GM23248 (cell line): ENCODE measurements at regions not wholly inside any gene's neighbourhood (a gene's known extent, or its start where the extent isn't known, plus 50 kb on each side); places are given as distances from the start of the nearest gene placed in this dataset.

Source experiments
- DNase-seq: peaks from one replicate; pipeline ENCODE4 v3.0.0-alpha.2; 2015
- H2AFZ ChIP-seq: fragments of 200-600 bp; sonication (generic); 2 replicates; pipeline ENCODE4 v1.6.1; 2016; ENCODE audit warnings: antibody characterized with exemption
- H3F3A ChIP-seq: fragments of 200-600 bp; sonication (generic); 2 replicates; pipeline ENCODE4 v1.6.1; 2016; ENCODE audit warnings: mild to moderate bottlenecking, antibody characterized with exemption, mixed run types; ENCODE audit not compliant: insufficient read depth
- H3K27ac ChIP-seq: fragments of 200-600 bp; sonication (generic); 2 replicates; pipeline ENCODE4 v1.5.1; 2016; ENCODE audit warnings: mild to moderate bottlenecking
- H3K27me3 ChIP-seq: fragments of 200-600 bp; sonication (generic); replicated peaks from 2 replicates; pipeline ENCODE4 v1.6.1; 2016; ENCODE audit warnings: mild to moderate bottlenecking; ENCODE audit not compliant: insufficient read depth
- H3K36me3 ChIP-seq: fragments of 200-600 bp; sonication (generic); 2 replicates; pipeline ENCODE4 v1.6.1; 2016; ENCODE audit warnings: low read depth, mild to moderate bottlenecking
- H3K4me1 ChIP-seq: fragments of 200-600 bp; sonication (generic); 2 replicates; pipeline ENCODE4 v1.6.1; 2016; ENCODE audit warnings: mild to moderate bottlenecking; ENCODE audit not compliant: insufficient read depth
- H3K4me2 ChIP-seq: fragments of 200-600 bp; sonication (generic); one replicate; pipeline ENCODE4 v1.6.1; 2016; ENCODE audit warnings: mild to moderate bottlenecking; ENCODE audit not compliant: unreplicated experiment
- H3K4me3 ChIP-seq: fragments of 200-600 bp; sonication (generic); 2 replicates; pipeline ENCODE4 v1.5.1; 2016; ENCODE audit warnings: mild to moderate bottlenecking
- H3K79me2 ChIP-seq: fragments of 200-600 bp; sonication (generic); 2 replicates; pipeline ENCODE4 v1.6.1; 2016; ENCODE audit warnings: mild to moderate bottlenecking; ENCODE audit not compliant: insufficient read depth
- H3K9ac ChIP-seq: fragments of 200-600 bp; sonication (generic); 2 replicates; pipeline ENCODE4 v1.6.1; 2016; ENCODE audit warnings: mild to moderate bottlenecking
- H3K9me2 ChIP-seq: fragments of 200-600 bp; sonication (generic); 2 replicates; pipeline ENCODE4 v1.6.1; 2016; ENCODE audit warnings: mixed run types, mild to moderate bottlenecking, moderate library complexity; ENCODE audit not compliant: insufficient read depth
- H3K9me3 ChIP-seq: fragments of 200-600 bp; sonication (generic); one replicate; pipeline ENCODE4 v1.6.1; 2017; ENCODE audit warnings: low read depth
- H4K20me1 ChIP-seq: fragments of 200-600 bp; sonication (generic); 2 replicates; pipeline ENCODE4 v1.6.0; 2016; ENCODE audit not compliant: insufficient read depth
- EZH2 ChIP-seq: fragments of 200-600 bp; sonication (generic); IDR thresholded peaks from 2 replicates; pipeline ENCODE4 v1.6.1; 2018; ENCODE audit warnings: antibody characterized with exemption, mild to moderate bottlenecking; ENCODE audit not compliant: insufficient read depth, poor library complexity, severe bottlenecking
- EZH2phosphoT487 ChIP-seq: fragments of 200-600 bp; sonication (generic); IDR thresholded peaks from 2 replicates; pipeline ENCODE4 v1.6.1; 2018; ENCODE audit warnings: antibody characterized with exemption, moderate library complexity, mild to moderate bottlenecking, low read depth; ENCODE audit not compliant: insufficient read depth
- WGBS, 2 experiments: methylation state at CpG; one replicate each; pipeline ENCODE4 v1.1.6; 2015 to 2017; ENCODE audit warnings: low lambda C conversion rate in 2 of 2, low coverage in 1 of 2; ENCODE audit errors: missing lambda C conversion rate in 2 of 2; 5-methylcytosine and 5-hydroxymethylcytosine counted together
- in situ Hi-C: fragments of 300-500 bp; cut with MboI; formaldehyde crosslinking; loops from 2 replicates; pipeline ENCODE4 v1.15.0; 2020

GRCh38 chr4:11857881-11858280 lies 429.2 kb upstream of the HS3ST1 start:
- H3K9me3 ChIP-seq = no peaks in the 10 kb centered on the region
- TF ChIP-seq EZH2phosphoT487 (no peak), EZH2 (no peak)

GRCh38 chr4:11847167-11847566 lies 418.5 kb upstream of the HS3ST1 start:
- Histone ChIP-seq H3K27me3 (no peaks in the 10 kb centered on the region), H3K4me2 (no peak overlapping the region), H4K20me1 (no peaks in the 10 kb centered on the region), H3K9ac (no peak overlapping the region), H2AFZ (no peak overlapping the region), H3K4me1 (no peaks in the 10 kb centered on the region), H3F3A (no peaks in the 10 kb centered on the region), H3K27ac (no peak overlapping the region), H3K4me3 (no peak overlapping the region), H3K9me3 (no peaks in the 10 kb centered on the region), H3K9me2 (no peaks in the 10 kb centered on the region), H3K36me3 (no peaks in the 10 kb centered on the region), H3K79me2 (no peaks in the 10 kb centered on the region)
- 12 to 14% methylated on average over 4 of the region's 4 CpGs for WGBS, 2 experiments
- TF ChIP-seq EZH2phosphoT487 (no peak), EZH2 (no peak)
- DNase-seq = no peak
- in situ Hi-C loops = no loop called here

More at GRCh38 chr4:11857881-11858280, 429.2 kb upstream of the HS3ST1 start:
- H3K4me2 ChIP-seq = no peak overlapping the region
- in situ Hi-C loops = no loop called here
- no peaks in the 10 kb centered on the region for H3K4me1 ChIP-seq
- H3K9me2 ChIP-seq = no peaks in the 10 kb centered on the region
- no peaks in the 10 kb centered on the region for H3F3A ChIP-seq
- DNase-seq = no peak
- H4K20me1 ChIP-seq = no peaks in the 10 kb centered on the region
- H3K9ac ChIP-seq = no peak overlapping the region
- no peaks in the 10 kb centered on the region for H3K79me2 ChIP-seq
- no peak overlapping the region for H3K27ac ChIP-seq
- H3K27me3 ChIP-seq = no peaks in the 10 kb centered on the region
- no peak overlapping the region for H3K4me3 ChIP-seq
- H2AFZ ChIP-seq = no peak overlapping the region
- no peaks in the 10 kb centered on the region for H3K36me3 ChIP-seq

GRCh38 chr4:11843927-11844326 lies 415.2 kb upstream of the HS3ST1 start:
- no peaks in the 10 kb centered on the region for H3K4me1 ChIP-seq
- no peaks in the 10 kb centered on the region for H3K79me2 ChIP-seq
- no peaks in the 10 kb centered on the region for H4K20me1 ChIP-seq
- no peak overlapping the region for H2AFZ ChIP-seq
- H3K36me3 ChIP-seq = no peaks in the 10 kb centered on the region
- DNase-seq = no peak
- H3K9me2 ChIP-seq = no peaks in the 10 kb centered on the region
- no peak overlapping the region for H3K4me3 ChIP-seq
- in situ Hi-C loops = no loop called here
- no peak overlapping the region for H3K27ac ChIP-seq
- H3K27me3 ChIP-seq = no peaks in the 10 kb centered on the region
- H3K9ac ChIP-seq = no peak overlapping the region
- H3F3A ChIP-seq = no peaks in the 10 kb centered on the region
- H3K9me3 ChIP-seq = no peaks in the 10 kb centered on the region
- 19 to 22% methylated on average over 4 of the region's 4 CpGs for WGBS, 2 experiments
- TF ChIP-seq EZH2phosphoT487 (no peak), EZH2 (no peak)
- H3K4me2 ChIP-seq = no peak overlapping the region

GRCh38 chr4:11843340-11843739 lies 414.6 kb upstream of the HS3ST1 start:
- TF ChIP-seq EZH2phosphoT487 (no peak), EZH2 (no peak)
- Histone ChIP-seq H3K36me3 (no peaks in the 10 kb centered on the region), H3K9me3 (no peaks in the 10 kb centered on the region), H3K4me1 (no peaks in the 10 kb centered on the region), H3K4me2 (no peak overlapping the region), H3K9me2 (no peaks in the 10 kb centered on the region), H3K79me2 (no peaks in the 10 kb centered on the region), H2AFZ (no peak overlapping the region), H3K27ac (no peak overlapping the region), H3K4me3 (no peak overlapping the region), H3K27me3 (no peaks in the 10 kb centered on the region), H3F3A (no peaks in the 10 kb centered on the region), H4K20me1 (no peaks in the 10 kb centered on the region), H3K9ac (no peak overlapping the region)
- no peak for DNase-seq
- whole genome bisulfite sequencing, 2 experiments = 0 to 14% methylated on average over 1 of the region's 1 CpG
- in situ Hi-C loops = no loop called here

GRCh38 chr4:11842620-11843263 lies 414.0 kb upstream of the HS3ST1 start:
- in situ Hi-C loops = no loop called here
- Histone ChIP-seq H3K9me2 (no peaks in the 10 kb centered on the region), H4K20me1 (no peaks in the 10 kb centered on the region)

More at GRCh38 chr4:11842620-11843263, 414.0 kb upstream of the HS3ST1 start:
- H3K4me2 ChIP-seq = no peak overlapping the region
- H2AFZ ChIP-seq = no peak overlapping the region
- H3K27ac ChIP-seq = no peak overlapping the region
- no peaks in the 10 kb centered on the region for H3K4me1 ChIP-seq
- no peaks in the 10 kb centered on the region for H3K79me2 ChIP-seq
- 52 to 65% methylated on average over 1 of the region's 1 CpG for WGBS, 2 experiments
- DNase-seq = no peak
- TF ChIP-seq EZH2phosphoT487 (no peak), EZH2 (no peak)
- no peaks in the 10 kb centered on the region for H3K36me3 ChIP-seq
- H3K27me3 ChIP-seq = no peaks in the 10 kb centered on the region
- no peak overlapping the region for H3K9ac ChIP-seq
- H3K4me3 ChIP-seq = no peak overlapping the region
- H3F3A ChIP-seq = no peaks in the 10 kb centered on the region
- no peaks in the 10 kb centered on the region for H3K9me3 ChIP-seq
